ENCODE measurements at regions not wholly inside any gene's neighbourhood (a gene's known extent, or its start where the extent isn't known, plus 50 kb on each side); places are given as distances from the start of the nearest gene placed in this dataset.
"Not testable (repeated sequence)": the region's sequence is repeated elsewhere in the genome, so short reads cannot be mapped to it uniquely, and the experiment has no call there.

GRCh38 chr7:114082642-114083165, 163.9 kb upstream of the PPP1R3A start:
- no peak for DNase-seq (ENCODE audit: low spot score)

- peak; percentile 74 for DNase-seq (ENCODE audit: low spot score)
Observed at GRCh38 chr7:114081606-114082425, 163.0 kb upstream of the PPP1R3A start.

GRCh38 chr7:114077158-114077524, 158.3 kb upstream of the PPP1R3A start:
- DNase-seq (ENCODE audit: low spot score): not testable (repeated sequence)

GRCh38 chr7:114076392-114077157, 157.8 kb upstream of the PPP1R3A start:
- not testable (repeated sequence) for DNase-seq (ENCODE audit: low spot score)

GRCh38 chr7:114073701-114074100, 154.9 kb upstream of the PPP1R3A start:
- no peak for DNase-seq (ENCODE audit: low spot score)

GRCh38 chr7:114070246-114070645, 151.4 kb upstream of the PPP1R3A start:
- no peak for DNase-seq (ENCODE audit: low spot score)

- no peak for DNase-seq (ENCODE audit: low spot score)
Observed at GRCh38 chr7:114062810-114063209, 144.0 kb upstream of the PPP1R3A start.

GRCh38 chr7:114051871-114052331, 133.1 kb upstream of the PPP1R3A start:
- DNase-seq (ENCODE audit: low spot score): no peak

GRCh38 chr7:114050571-114050970, 131.8 kb upstream of the PPP1R3A start:
- DNase-seq (ENCODE audit: low spot score): no peak

GRCh38 chr7:114048386-114049235, 129.8 kb upstream of the PPP1R3A start:
- DNase-seq (ENCODE audit: low spot score): peak; percentile 24

GRCh38 chr7:114047889-114048288, 129.1 kb upstream of the PPP1R3A start:
- DNase-seq (ENCODE audit: low spot score): peak; percentile 25

GRCh38 chr7:114033475-114033874, 114.7 kb upstream of the PPP1R3A start:
- no peak for DNase-seq (ENCODE audit: low spot score)

- DNase-seq (ENCODE audit: low spot score): peak; percentile 69
Observed at GRCh38 chr7:114026486-114027089, 107.8 kb upstream of the PPP1R3A start.

- DNase-seq (ENCODE audit: low spot score): peak; percentile 71
Observed at GRCh38 chr7:114021135-114021534, 102.3 kb upstream of the PPP1R3A start.

- DNase-seq (ENCODE audit: low spot score): no peak
Observed at GRCh38 chr7:114008696-114009095, 89.9 kb upstream of the PPP1R3A start.

GRCh38 chr7:114007386-114007785, 88.6 kb upstream of the PPP1R3A start:
- DNase-seq (ENCODE audit: low spot score): peak; percentile 35

- no peak for DNase-seq (ENCODE audit: low spot score)
Observed at GRCh38 chr7:113998934-113999333, 80.1 kb upstream of the PPP1R3A start.

GRCh38 chr7:113996405-113996804, 77.6 kb upstream of the PPP1R3A start:
- no peak for DNase-seq (ENCODE audit: low spot score)

- no peak for DNase-seq (ENCODE audit: low spot score)
Observed at GRCh38 chr7:113986216-113986615, 67.4 kb upstream of the PPP1R3A start.

GRCh38 chr7:113976508-113976907, 57.7 kb upstream of the PPP1R3A start:
- no peak for DNase-seq (ENCODE audit: low spot score)

- no peak for DNase-seq (ENCODE audit: low spot score)
Observed at GRCh38 chr7:113968713-113969112, 49.9 kb upstream of the PPP1R3A start.
